ENCODE measurements at regions not wholly inside any gene's neighbourhood (a gene's known extent, or its start where the extent isn't known, plus 50 kb on each side); places are given as distances from the start of the nearest gene placed in this dataset.
A peak's percentile ranks its signal among the peaks of the same experiment; 100 is the strongest.
"Not testable (repeated sequence)": the region's sequence is repeated elsewhere in the genome, so short reads cannot be mapped to it uniquely, and the experiment has no call there.

- in situ Hi-C loops (cut with HindIII; ENCODE audit: low pct_unique_long_range_greater_than_20kb, low sequenced_read_pairs), result not testable (repeated sequence)
- peak; percentile 85 for DNase-seq (ENCODE audit: low read depth, low spot score)
Observed at GRCh38 chr2:88941178-88941577, 249.7 kb downstream of the RPIA start.

- no peak for DNase-seq (ENCODE audit: low read depth, low spot score)
- in situ Hi-C loops (cut with HindIII; ENCODE audit: low pct_unique_long_range_greater_than_20kb, low sequenced_read_pairs), result no loop called here
Observed at GRCh38 chr2:88942798-88943197, 251.3 kb downstream of the RPIA start.

GRCh38 chr2:88949336-88949735 lies 257.9 kb downstream of the RPIA start:
- no peak for DNase-seq (ENCODE audit: low read depth, low spot score)
- in situ Hi-C loops (cut with HindIII; ENCODE audit: low pct_unique_long_range_greater_than_20kb, low sequenced_read_pairs), result no loop called here

- in situ Hi-C loops (cut with HindIII; ENCODE audit: low pct_unique_long_range_greater_than_20kb, low sequenced_read_pairs), result no loop called here
Observed at GRCh38 chr2:88950010-88950409, 258.5 kb downstream of the RPIA start.

GRCh38 chr2:88955607-88956006 lies 264.1 kb downstream of the RPIA start:
- in situ Hi-C loops (cut with HindIII; ENCODE audit: low pct_unique_long_range_greater_than_20kb, low sequenced_read_pairs), result no loop called here
- DNase-seq (ENCODE audit: low read depth, low spot score), result no peak

More at GRCh38 chr2:88950010-88950409, 258.5 kb downstream of the RPIA start:
- DNase-seq (ENCODE audit: low read depth, low spot score), result peak; percentile 60

- in situ Hi-C loops (cut with HindIII; ENCODE audit: low pct_unique_long_range_greater_than_20kb, low sequenced_read_pairs), result no loop called here
- peak; percentile 27 for DNase-seq (ENCODE audit: low read depth, low spot score)
Observed at GRCh38 chr2:88959480-88960204, 268.2 kb downstream of the RPIA start.

GRCh38 chr2:88961323-88961722 lies 269.9 kb downstream of the RPIA start:
- in situ Hi-C loops (cut with HindIII; ENCODE audit: low pct_unique_long_range_greater_than_20kb, low sequenced_read_pairs), result not testable (repeated sequence)
- peak; percentile 71 for DNase-seq (ENCODE audit: low read depth, low spot score)

GRCh38 chr2:88967844-88968243 lies 276.4 kb downstream of the RPIA start:
- DNase-seq (ENCODE audit: low read depth, low spot score), result peak; percentile 67
- in situ Hi-C loops (cut with HindIII; ENCODE audit: low pct_unique_long_range_greater_than_20kb, low sequenced_read_pairs), result no loop called here

- DNase-seq (ENCODE audit: low read depth, low spot score); in situ Hi-C loops (cut with HindIII; ENCODE audit: low pct_unique_long_range_greater_than_20kb, low sequenced_read_pairs): not testable (repeated sequence)
Observed at GRCh38 chr2:88978011-88978410, 286.5 kb downstream of the RPIA start.

- DNase-seq (ENCODE audit: low read depth, low spot score); in situ Hi-C loops (cut with HindIII; ENCODE audit: low pct_unique_long_range_greater_than_20kb, low sequenced_read_pairs): not testable (repeated sequence)
Observed at GRCh38 chr2:88978446-88978845, 287.0 kb downstream of the RPIA start.

- DNase-seq (ENCODE audit: low read depth, low spot score); in situ Hi-C loops (cut with HindIII; ENCODE audit: low pct_unique_long_range_greater_than_20kb, low sequenced_read_pairs): not testable (repeated sequence)
Observed at GRCh38 chr2:88984079-88984478, 292.6 kb downstream of the RPIA start.

GRCh38 chr2:88986721-88987330 lies 295.4 kb downstream of the RPIA start:
- DNase-seq (ENCODE audit: low read depth, low spot score), result peak; percentile 61
- in situ Hi-C loops (cut with HindIII; ENCODE audit: low pct_unique_long_range_greater_than_20kb, low sequenced_read_pairs), result not testable (repeated sequence)

GRCh38 chr2:88988617-88989016 lies 297.1 kb downstream of the RPIA start:
- in situ Hi-C loops (cut with HindIII; ENCODE audit: low pct_unique_long_range_greater_than_20kb, low sequenced_read_pairs); DNase-seq (ENCODE audit: low read depth, low spot score): not testable (repeated sequence)

- in situ Hi-C loops (cut with HindIII; ENCODE audit: low pct_unique_long_range_greater_than_20kb, low sequenced_read_pairs); DNase-seq (ENCODE audit: low read depth, low spot score): not testable (repeated sequence)
Observed at GRCh38 chr2:88992819-88993218, 301.3 kb downstream of the RPIA start.

- in situ Hi-C loops (cut with HindIII; ENCODE audit: low pct_unique_long_range_greater_than_20kb, low sequenced_read_pairs); DNase-seq (ENCODE audit: low read depth, low spot score): not testable (repeated sequence)
Observed at GRCh38 chr2:88994856-88995255, 303.4 kb downstream of the RPIA start.

- in situ Hi-C loops (cut with HindIII; ENCODE audit: low pct_unique_long_range_greater_than_20kb, low sequenced_read_pairs); DNase-seq (ENCODE audit: low read depth, low spot score): not testable (repeated sequence)
Observed at GRCh38 chr2:88996588-88996987, 305.1 kb downstream of the RPIA start.

- DNase-seq (ENCODE audit: low read depth, low spot score), result no peak
- in situ Hi-C loops (cut with HindIII; ENCODE audit: low pct_unique_long_range_greater_than_20kb, low sequenced_read_pairs), result no loop called here
Observed at GRCh38 chr2:88999365-88999764, 307.9 kb downstream of the RPIA start.

- no peak for DNase-seq (ENCODE audit: low read depth, low spot score)
- in situ Hi-C loops (cut with HindIII; ENCODE audit: low pct_unique_long_range_greater_than_20kb, low sequenced_read_pairs), result no loop called here
Observed at GRCh38 chr2:89000235-89000634, 308.8 kb downstream of the RPIA start.

- in situ Hi-C loops (cut with HindIII; ENCODE audit: low pct_unique_long_range_greater_than_20kb, low sequenced_read_pairs), result not testable (repeated sequence)
Observed at GRCh38 chr2:89004238-89004637, 312.8 kb downstream of the RPIA start.

More at GRCh38 chr2:89004238-89004637, 312.8 kb downstream of the RPIA start:
- DNase-seq (ENCODE audit: low read depth, low spot score), result peak; percentile 48

Measured in SK-MEL-5 (cell line).